LNCAP (cell line): ENCODE measurements at regions not wholly inside any gene's neighbourhood (a gene's known extent, or its start where the extent isn't known, plus 50 kb on each side); places are given as distances from the start of the nearest gene placed in this dataset.

Experiments used
- CTCF ChIP-seq: fragments of 450-650 bp; IDR thresholded peaks from 2 replicates; pipeline ENCODE4 v1.5.1; 2017; ENCODE audit warnings: mild to moderate bottlenecking

GRCh38 chr16:87194172-87194571, 123.0 kb downstream of the C16orf95 start:
- TF ChIP-seq CTCF: no peak

- no peak for TF ChIP-seq CTCF
Observed at GRCh38 chr16:87195161-87195560, 122.0 kb downstream of the C16orf95 start.

DNA sequence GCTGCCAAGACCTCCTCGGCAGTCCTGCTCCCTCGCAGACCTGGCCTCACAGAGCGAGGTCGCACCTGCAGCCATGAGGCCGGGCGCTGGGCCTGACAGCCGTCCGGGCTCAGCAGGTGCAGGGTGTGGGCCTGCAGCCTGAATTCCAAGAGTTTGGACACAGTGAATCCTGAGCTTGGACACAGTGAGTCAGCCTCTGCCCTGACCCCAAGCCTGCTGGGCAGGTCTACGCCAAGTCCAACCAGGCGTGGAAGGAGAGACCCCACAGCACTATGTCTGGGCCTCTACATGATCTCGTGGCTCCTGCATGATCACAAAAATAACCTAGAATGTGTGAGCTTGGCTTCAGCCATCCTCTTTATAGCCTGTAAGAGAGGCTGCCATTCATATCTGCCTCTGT, 121.0 kb downstream of the C16orf95 start:
- no peak for TF ChIP-seq CTCF

DNA sequence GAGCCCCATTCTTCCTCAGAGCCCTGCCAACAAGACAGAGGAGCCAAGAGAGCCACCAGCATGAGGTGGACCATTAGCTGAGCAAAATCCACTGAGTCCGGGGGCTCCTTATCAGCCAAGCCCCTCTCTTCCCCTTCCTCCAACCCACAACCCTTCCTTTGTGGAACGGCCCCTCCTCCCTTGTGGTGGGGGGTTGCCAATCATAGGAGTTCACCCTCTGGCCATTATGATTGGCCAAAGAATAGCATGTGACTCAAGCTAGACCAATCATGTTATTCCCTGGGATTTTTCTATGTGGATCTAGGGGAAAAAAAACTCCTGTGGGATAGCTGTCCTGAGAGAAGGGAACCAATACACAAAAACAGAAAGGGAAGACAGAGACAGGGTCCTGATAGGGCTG, 120.5 kb downstream of the C16orf95 start:
- TF ChIP-seq CTCF: no peak

GRCh38 chr16:87198328-87198832, 118.8 kb downstream of the C16orf95 start:
- no peak for TF ChIP-seq CTCF

- no peak for TF ChIP-seq CTCF
Observed at GRCh38 chr16:87198881-87199280, 118.3 kb downstream of the C16orf95 start.

DNA sequence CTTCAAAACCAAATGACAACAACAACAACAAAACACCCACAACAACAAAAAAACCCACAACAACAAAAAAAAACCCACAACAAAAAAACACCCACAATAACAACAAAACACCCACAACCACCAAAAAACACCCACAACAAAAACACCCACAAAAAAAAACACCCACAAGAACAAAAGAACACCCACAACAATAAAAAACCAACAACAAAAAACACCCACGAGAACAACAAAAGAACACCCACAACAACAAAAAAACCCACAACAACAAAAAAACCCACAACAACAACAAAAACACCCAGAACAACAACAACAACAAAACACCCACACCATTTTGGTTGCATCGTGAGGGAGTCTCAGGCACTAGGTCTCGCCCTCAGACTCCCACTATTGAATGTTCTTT, 117.8 kb downstream of the C16orf95 start:
- no peak for TF ChIP-seq CTCF

DNA sequence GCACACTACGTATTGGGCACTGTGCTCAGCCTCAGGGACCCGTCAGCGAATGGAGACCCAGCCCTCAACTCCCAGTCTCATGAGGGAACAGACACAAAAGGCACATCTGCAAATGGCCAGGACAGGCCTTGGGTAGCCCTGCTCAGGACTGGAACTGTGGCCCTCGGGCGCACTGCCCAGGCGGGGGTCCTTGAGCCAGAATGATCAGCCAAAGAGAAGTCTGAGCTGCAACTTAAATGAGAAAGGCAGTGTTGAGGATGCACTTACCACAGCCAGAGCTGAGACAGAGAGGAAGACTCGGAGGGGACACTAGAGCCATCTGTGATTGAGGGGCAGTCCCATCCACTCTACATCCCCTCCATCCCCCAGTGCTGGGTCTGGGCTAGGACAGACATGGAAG, 117.3 kb downstream of the C16orf95 start:
- no peak for TF ChIP-seq CTCF
